ENCODE measurements at regions not wholly inside any gene's neighbourhood (a gene's known extent, or its start where the extent isn't known, plus 50 kb on each side); places are given as distances from the start of the nearest gene placed in this dataset.

- no peak for TF ChIP-seq CTCF (IDR thresholded peaks at IDR 0.05)
- TF ChIP-seq EZH2 (IDR thresholded peaks at IDR 0.05; ENCODE audit: borderline replicate concordance, insufficient read depth, low read depth, low read length, poor library complexity, severe bottlenecking) = no peak
These were observed 174.5 kb upstream of the ZEB2 start for GRCh38 chr2:144694456-144694855.
